ENCODE measurements at regions not wholly inside any gene's neighbourhood (a gene's known extent, or its start where the extent isn't known, plus 50 kb on each side); places are given as distances from the start of the nearest gene placed in this dataset.
"Not testable (repeated sequence)": the region's sequence is repeated elsewhere in the genome, so short reads cannot be mapped to it uniquely, and the experiment has no call there.

GRCh38 chr2:12463189-12463588, 253.5 kb upstream of the TRIB2 start:
- DNase-seq (ENCODE audit: low read depth in 2 of 3, low spot score in 2 of 3): no peak

- no peak for DNase-seq (ENCODE audit: low read depth in 2 of 3, low spot score in 2 of 3)
Observed at GRCh38 chr2:12465631-12466135, 251.1 kb upstream of the TRIB2 start.

GRCh38 chr2:12467303-12467702, 249.4 kb upstream of the TRIB2 start:
- DNase-seq (ENCODE audit: low read depth in 2 of 3, low spot score in 2 of 3): no peak

GRCh38 chr2:12469141-12469561, 247.6 kb upstream of the TRIB2 start:
- DNase-seq (ENCODE audit: low read depth in 2 of 3, low spot score in 2 of 3): no peak

- not testable (repeated sequence) for DNase-seq (ENCODE audit: low read depth in 2 of 3, low spot score in 2 of 3)
Observed at GRCh38 chr2:12472265-12472664, 244.5 kb upstream of the TRIB2 start.

- DNase-seq (ENCODE audit: low read depth in 2 of 3, low spot score in 2 of 3): no peak
Observed at GRCh38 chr2:12478151-12479064, 238.3 kb upstream of the TRIB2 start.

- DNase-seq (ENCODE audit: low read depth in 2 of 3, low spot score in 2 of 3): no peak
Observed at GRCh38 chr2:12479065-12479601, 237.6 kb upstream of the TRIB2 start.

GRCh38 chr2:12484536-12485115, 232.1 kb upstream of the TRIB2 start:
- DNase-seq (ENCODE audit: low read depth in 2 of 3, low spot score in 2 of 3): no peak

GRCh38 chr2:12486205-12487118, 230.3 kb upstream of the TRIB2 start:
- no peak for DNase-seq (ENCODE audit: low read depth in 2 of 3, low spot score in 2 of 3)

GRCh38 chr2:12487253-12488004, 229.3 kb upstream of the TRIB2 start:
- no peak for DNase-seq (ENCODE audit: low read depth in 2 of 3, low spot score in 2 of 3)

- DNase-seq (ENCODE audit: low read depth in 2 of 3, low spot score in 2 of 3): no peak
Observed at GRCh38 chr2:12488352-12489318, 228.1 kb upstream of the TRIB2 start.

- DNase-seq (ENCODE audit: low read depth in 2 of 3, low spot score in 2 of 3): no peak
Observed at GRCh38 chr2:12490641-12491040, 226.1 kb upstream of the TRIB2 start.

- not testable (repeated sequence) for DNase-seq (ENCODE audit: low read depth in 2 of 3, low spot score in 2 of 3)
Observed at GRCh38 chr2:12492360-12492759, 224.4 kb upstream of the TRIB2 start.

- no peak for DNase-seq (ENCODE audit: low read depth in 2 of 3, low spot score in 2 of 3)
Observed at GRCh38 chr2:12493031-12493513, 223.7 kb upstream of the TRIB2 start.

- DNase-seq (ENCODE audit: low read depth in 2 of 3, low spot score in 2 of 3): no peak
Observed at GRCh38 chr2:12495247-12495868, 221.4 kb upstream of the TRIB2 start.

- no peak for DNase-seq (ENCODE audit: low read depth in 2 of 3, low spot score in 2 of 3)
Observed at GRCh38 chr2:12498286-12498685, 218.4 kb upstream of the TRIB2 start.

- no peak for DNase-seq (ENCODE audit: low read depth in 2 of 3, low spot score in 2 of 3)
Observed at GRCh38 chr2:12498704-12499103, 218.0 kb upstream of the TRIB2 start.

GRCh38 chr2:12500899-12501298, 215.8 kb upstream of the TRIB2 start:
- DNase-seq (ENCODE audit: low read depth in 2 of 3, low spot score in 2 of 3): no peak

Data from hematopoietic multipotent progenitor cell (in vitro differentiated cells).